Frontal cortex (tissue), 3 donors: ENCODE measurements at regions not wholly inside any gene's neighbourhood (a gene's known extent, or its start where the extent isn't known, plus 50 kb on each side); places are given as distances from the start of the nearest gene placed in this dataset.
"Not testable (repeated sequence)": the region's sequence is repeated elsewhere in the genome, so short reads cannot be mapped to it uniquely, and the experiment has no call there.

ENCODE experiments used
- DNase-seq, 2 donors: peaks; one replicate each; pipeline ENCODE4 v3.0.0; 2012; ENCODE audit warnings: low spot score in 2 of 2
- FAIRE-seq: peaks from 2 replicates; lab custom pipeline; 2012; peaks lifted over from hg19 to GRCh38; lab: Jason Lieb, UNC
- donor health status: control.
- donor health status: control.
- donor health status: control.

GRCh38 chr7:68967598-68967997 is 630.7 kb upstream of the AUTS2 start:
- FAIRE-seq, result no peak
- DNase-seq, result no peak

DNA sequence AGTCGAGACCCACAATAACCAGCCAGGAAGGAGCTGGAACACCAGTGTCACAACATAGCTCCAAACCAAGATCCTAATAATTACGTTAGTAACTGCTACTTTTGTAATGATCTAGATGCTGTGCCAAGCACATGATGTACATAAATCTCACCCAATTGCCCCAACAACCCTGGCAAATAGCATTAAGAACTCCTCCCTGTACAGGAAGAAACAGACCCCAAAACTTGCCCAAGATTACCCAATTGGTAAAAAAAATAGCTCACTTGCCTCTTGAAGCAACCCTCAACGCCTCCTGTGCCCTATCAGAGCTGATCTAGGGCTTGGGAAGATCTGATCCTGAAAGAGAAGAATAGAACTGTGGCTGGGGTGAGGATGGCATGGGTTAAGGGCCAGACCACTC is 628.7 kb upstream of the AUTS2 start:
- DNase-seq (no peak), FAIRE-seq (no peak)

GRCh38 chr7:68971634-68972340 is 626.5 kb upstream of the AUTS2 start:
- FAIRE-seq, result no peak
- DNase-seq, result no peak

GRCh38 chr7:68977385-68978055 is 620.8 kb upstream of the AUTS2 start:
- DNase-seq (no peak), FAIRE-seq (no peak)

DNA sequence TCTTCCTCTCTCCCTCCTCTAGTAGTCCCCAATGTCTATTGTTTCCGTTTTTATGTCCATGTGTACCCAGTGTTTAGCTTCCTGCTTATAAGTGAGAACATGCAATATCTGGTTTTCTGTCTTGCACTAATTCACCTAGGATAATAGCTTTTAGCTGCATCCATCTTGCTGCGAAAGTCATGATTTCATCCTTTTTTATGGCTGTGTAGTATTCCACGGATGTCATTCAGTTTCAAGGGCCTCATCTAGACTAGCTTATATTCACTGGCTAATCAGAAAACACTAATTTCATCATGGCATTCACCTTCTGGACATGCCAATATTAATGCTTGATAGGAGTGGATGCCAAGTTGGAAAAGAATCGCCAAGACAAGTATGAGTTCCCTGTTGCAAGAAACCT is 619.6 kb upstream of the AUTS2 start:
- FAIRE-seq (no peak), DNase-seq (no peak)

DNA sequence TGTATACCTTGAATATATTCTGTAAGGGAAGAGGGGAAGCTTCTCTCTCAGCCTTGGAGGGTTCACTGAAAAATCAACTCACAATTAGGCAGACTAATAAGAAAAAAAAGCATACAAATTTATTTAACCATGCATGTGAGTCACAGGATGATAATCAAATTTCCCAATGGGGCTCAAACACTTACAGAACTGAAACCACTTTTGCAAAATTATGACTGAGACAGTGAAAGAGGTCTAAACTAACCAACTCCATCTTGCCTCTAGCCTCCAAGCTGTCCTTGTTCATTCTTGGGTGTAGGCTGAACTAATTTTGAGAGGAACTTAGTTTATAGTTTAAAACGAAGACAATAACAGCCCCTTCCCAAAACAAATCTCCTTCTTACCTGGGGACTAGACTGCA is 618.3 kb upstream of the AUTS2 start:
- no peak for DNase-seq
- no peak for FAIRE-seq

DNA sequence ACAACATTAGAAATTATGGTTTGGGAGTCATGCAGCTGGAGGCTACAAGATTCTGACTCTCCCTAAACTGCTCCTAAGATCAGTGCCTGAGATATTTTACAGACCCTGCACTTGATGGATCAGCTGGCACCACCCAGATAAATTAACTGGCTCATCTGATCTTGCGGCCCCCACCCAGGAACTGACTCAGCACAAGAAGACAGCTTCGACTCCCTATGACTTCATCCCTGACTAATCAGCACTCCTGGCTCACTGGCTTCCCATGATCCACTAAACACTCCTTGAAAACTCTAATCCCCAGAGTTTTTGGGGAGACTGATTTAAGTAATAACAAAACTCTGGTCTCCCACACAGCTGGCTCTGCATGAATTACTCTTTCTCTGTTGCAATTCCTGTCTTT is 617.8 kb upstream of the AUTS2 start:
- not testable (repeated sequence) for DNase-seq, FAIRE-seq

GRCh38 chr7:68984306-68984705 is 614.0 kb upstream of the AUTS2 start:
- FAIRE-seq (no peak), DNase-seq (peak in 1 of 2 donors; percentile 7)

DNA sequence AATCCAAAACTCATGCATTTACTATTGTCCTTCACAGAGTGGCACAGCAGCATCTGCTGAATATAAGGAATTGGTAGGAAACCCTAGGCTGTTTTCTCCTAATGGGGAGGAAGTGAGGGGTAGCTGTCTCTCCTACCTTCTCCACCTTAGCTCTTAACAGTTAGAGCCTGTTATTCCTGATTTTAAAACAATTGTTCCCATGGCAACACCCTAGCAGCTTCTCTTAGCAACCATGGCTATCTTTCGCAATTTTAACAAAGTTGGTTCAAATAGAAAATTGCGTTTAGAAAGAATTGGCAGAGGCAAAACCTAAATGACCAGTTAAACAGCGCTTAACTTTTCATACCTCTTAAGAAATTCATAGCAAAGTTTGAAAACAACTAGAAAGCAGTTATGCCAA is 603.4 kb upstream of the AUTS2 start:
- no peak for FAIRE-seq
- DNase-seq, result no peak

GRCh38 chr7:68998136-68998535 is 600.1 kb upstream of the AUTS2 start:
- no peak for FAIRE-seq

DNA sequence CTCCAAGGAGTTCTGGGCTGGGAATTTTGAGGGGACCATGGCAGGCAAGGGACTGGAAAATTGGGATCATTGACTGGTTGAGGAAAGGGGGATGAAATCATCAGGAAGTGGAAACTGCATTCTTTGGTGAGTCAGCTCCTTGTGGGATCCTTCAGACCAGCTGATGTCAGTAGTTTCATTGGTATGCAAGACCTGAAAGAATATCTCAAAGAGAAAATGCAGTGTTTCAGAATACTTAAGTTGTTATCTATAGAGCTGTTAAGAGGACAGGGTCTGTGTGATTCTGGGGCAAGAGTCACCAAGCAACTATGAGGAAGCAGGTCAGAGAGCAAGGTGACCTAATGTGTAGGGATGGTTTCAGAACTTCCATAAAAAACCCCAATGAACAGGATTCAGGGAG is 595.9 kb upstream of the AUTS2 start:
- DNase-seq, result no peak
- no peak for FAIRE-seq

More at GRCh38 chr7:68998136-68998535, 600.1 kb upstream of the AUTS2 start:
- no peak for DNase-seq

- FAIRE-seq, result no peak
These were observed 586.1 kb upstream of the AUTS2 start for GRCh38 chr7:69012149-69012548.

GRCh38 chr7:69017208-69017607 is 581.1 kb upstream of the AUTS2 start:
- FAIRE-seq, result no peak
- no peak for DNase-seq

More at GRCh38 chr7:69012149-69012548, 586.1 kb upstream of the AUTS2 start:
- DNase-seq, result no peak

GRCh38 chr7:69018200-69018599 is 580.1 kb upstream of the AUTS2 start:
- FAIRE-seq (no peak), DNase-seq (no peak)

DNA sequence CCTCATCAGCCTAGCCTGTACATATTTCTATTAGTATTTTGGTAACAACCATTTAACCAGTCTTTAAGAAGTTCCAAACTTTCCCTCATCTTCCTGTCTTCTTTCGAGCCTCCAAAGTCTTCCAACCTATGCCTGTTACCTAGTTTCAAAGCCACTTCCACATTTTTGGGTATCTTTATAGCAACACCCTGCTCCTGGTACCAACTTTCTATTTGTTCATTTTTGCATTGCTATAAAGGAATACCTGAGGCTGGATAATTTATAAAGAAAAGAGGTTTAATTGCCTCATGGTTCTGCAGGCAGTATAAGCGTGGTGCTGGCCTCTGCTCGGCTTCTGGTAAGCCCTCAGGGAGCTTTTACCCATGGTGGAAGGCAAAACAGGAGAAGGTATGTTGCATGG is 578.8 kb upstream of the AUTS2 start:
- no peak for FAIRE-seq
- DNase-seq, result no peak

DNA sequence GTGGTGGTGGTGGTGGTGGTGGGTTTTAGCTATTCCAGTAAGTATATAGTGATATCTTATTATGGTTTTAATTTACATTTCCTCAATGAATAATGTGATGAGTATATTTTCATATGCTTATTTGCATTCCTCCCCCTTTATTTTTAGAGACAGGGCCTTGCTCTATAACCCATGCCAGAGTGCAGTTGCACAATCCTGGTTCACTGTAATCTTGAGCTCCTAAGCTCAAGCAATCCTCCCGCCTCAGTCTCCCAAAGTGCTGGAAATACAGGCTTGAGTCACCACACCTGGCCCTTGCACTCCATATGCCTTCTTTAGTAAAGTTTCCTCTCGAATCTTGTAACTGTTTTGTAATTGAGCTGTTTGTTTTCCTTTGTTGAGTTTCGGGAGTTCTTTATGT is 577.7 kb upstream of the AUTS2 start:
- FAIRE-seq, result no peak
- DNase-seq, result no peak

DNA sequence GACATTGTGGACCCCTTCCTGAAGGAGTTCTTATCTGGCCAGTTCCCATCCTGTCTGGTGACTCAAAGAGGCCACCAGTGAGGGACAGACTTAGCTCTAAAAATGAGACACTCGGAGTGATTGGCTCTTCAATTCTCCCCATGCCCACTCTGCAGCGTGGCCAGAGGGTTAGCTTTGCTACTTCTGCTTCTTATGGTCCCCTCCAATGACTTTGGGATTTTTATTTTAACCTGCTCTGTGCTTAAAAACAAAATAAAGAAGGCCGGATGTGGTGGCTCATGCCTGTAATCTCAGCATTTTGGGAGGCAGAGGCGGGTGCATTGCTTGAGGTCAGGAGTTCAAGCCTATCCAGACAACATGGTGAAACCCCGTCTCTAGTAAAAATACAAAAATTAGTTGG is 573.0 kb upstream of the AUTS2 start:
- DNase-seq, result no peak
- FAIRE-seq, result no peak

GRCh38 chr7:69032848-69033247 is 565.4 kb upstream of the AUTS2 start:
- no peak for FAIRE-seq

DNA sequence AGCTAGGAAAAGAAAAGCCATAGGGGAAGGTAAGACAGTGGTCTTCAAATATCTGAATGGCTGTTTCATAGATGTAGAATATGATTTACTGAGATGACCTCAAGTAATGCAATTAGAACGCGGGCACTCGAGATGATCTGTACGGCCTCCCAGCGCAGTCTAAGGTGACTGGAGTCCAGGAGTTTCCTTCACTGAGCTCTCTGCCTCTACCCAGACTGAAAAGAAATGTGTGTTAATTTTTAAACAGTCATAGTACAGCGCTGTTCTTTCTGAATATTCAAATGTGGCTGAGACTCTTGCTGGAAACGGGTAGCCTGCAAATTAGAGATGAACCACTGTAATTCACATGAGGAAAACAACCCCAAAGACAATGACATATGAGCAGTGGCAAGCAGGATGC is 562.4 kb upstream of the AUTS2 start:
- FAIRE-seq (no peak), DNase-seq (no peak)

More at GRCh38 chr7:69032848-69033247, 565.4 kb upstream of the AUTS2 start:
- DNase-seq, result no peak

GRCh38 chr7:69036301-69036700 is 562.0 kb upstream of the AUTS2 start:
- FAIRE-seq (no peak), DNase-seq (no peak)

DNA sequence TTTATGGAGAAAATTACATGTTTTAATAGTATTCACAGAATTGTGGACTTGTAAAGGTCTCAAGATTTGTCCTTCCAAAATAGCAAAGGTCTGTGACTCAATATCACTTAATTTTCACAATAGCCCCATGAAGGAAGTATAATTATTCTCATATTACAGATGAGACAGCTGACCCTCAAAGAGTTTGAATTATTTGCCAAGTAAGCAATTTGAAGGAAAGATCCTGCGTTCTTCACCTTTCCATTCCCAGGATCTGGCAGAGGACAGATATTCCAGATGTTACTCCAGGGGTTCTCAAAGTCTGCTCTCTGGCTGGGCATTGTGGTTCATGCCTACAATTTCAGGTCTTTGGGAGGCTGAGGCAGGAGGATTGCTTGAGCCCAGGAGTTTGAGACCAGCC is 559.4 kb upstream of the AUTS2 start:
- FAIRE-seq (no peak), DNase-seq (no peak)

GRCh38 chr7:69042138-69042537 is 556.1 kb upstream of the AUTS2 start:
- DNase-seq (no peak), FAIRE-seq (no peak)
